SK-N-SH treated with all-trans-retinoic acid at 6 μM for 48 hours (cell line): ENCODE measurements at regions not wholly inside any gene's neighbourhood (a gene's known extent, or its start where the extent isn't known, plus 50 kb on each side); places are given as distances from the start of the nearest gene placed in this dataset.

Source experiments
- ATAC-seq: fragments of 200-7000 bp; cut with Tn5 transposase; 3 replicates; pipeline ENCODE4 v1.9.1; 2020; ENCODE audit warnings: mild to moderate bottlenecking, moderate library complexity
- ARNTL ChIP-seq: fragments of 450-650 bp; formaldehyde crosslinking; IDR thresholded peaks from 2 replicates; pipeline ENCODE4 v1.5.0; 2020; ENCODE audit warnings: low read depth, mild to moderate bottlenecking, moderate library complexity, borderline replicate concordance
- BACH2 ChIP-seq: fragments of 250-450 bp; sonication (Bioruptor Pico); IDR thresholded peaks from 2 replicates; pipeline ENCODE4 v1.9.0; 2021; ENCODE audit warnings: mild to moderate bottlenecking, borderline replicate concordance
- CSDC2 ChIP-seq: fragments of 250-450 bp; sonication (Bioruptor Pico); IDR thresholded peaks from 2 replicates; pipeline ENCODE4 v1.5.0; 2020; ENCODE audit warnings: mild to moderate bottlenecking, moderate library complexity
- ESRRG ChIP-seq: fragments of 250-450 bp; sonication (Bioruptor Pico); IDR thresholded peaks from 2 replicates; pipeline ENCODE4 v1.6.1; 2021; ENCODE audit warnings: mild to moderate bottlenecking
- OSR1 ChIP-seq: fragments of 250-450 bp; sonication (Bioruptor Pico); IDR thresholded peaks from 2 replicates; pipeline ENCODE4 v1.8.0; 2022; ENCODE audit warnings: moderate library complexity, mild to moderate bottlenecking, inconsistent platforms
- PPARA ChIP-seq: fragments of 250-450 bp; sonication (Bioruptor Pico); IDR thresholded peaks from 2 replicates; pipeline ENCODE4 v1.5.0; 2020; ENCODE audit warnings: mild to moderate bottlenecking, borderline replicate concordance
- RARB ChIP-seq: fragments of 250-450 bp; sonication (Bioruptor Pico); IDR thresholded peaks from 2 replicates; pipeline ENCODE4 v1.8.0; 2021; ENCODE audit warnings: mild to moderate bottlenecking, moderate library complexity
- SNAI2 ChIP-seq: fragments of 250-450 bp; sonication (Bioruptor Pico); IDR thresholded peaks from 2 replicates; pipeline ENCODE4 v1.5.0; 2020; ENCODE audit warnings: mild to moderate bottlenecking, moderate library complexity
- TCF4 ChIP-seq: fragments of 250-450 bp; sonication (Bioruptor Pico); IDR thresholded peaks from 2 replicates; pipeline ENCODE4 v1.8.0; 2021; ENCODE audit warnings: mild to moderate bottlenecking, moderate library complexity, borderline replicate concordance
- TOX ChIP-seq: fragments of 250-450 bp; sonication (Bioruptor Pico); IDR thresholded peaks from 2 replicates; pipeline ENCODE4 v1.8.0; 2021; ENCODE audit warnings: mild to moderate bottlenecking, moderate library complexity, borderline replicate concordance
- ZC3H10 ChIP-seq: fragments of 250-450 bp; sonication (Bioruptor Pico); IDR thresholded peaks from 2 replicates; pipeline ENCODE4 v1.5.1; 2021; ENCODE audit warnings: mild to moderate bottlenecking, moderate library complexity
- ZFP3 ChIP-seq: fragments of 250-450 bp; sonication (Bioruptor Pico); IDR thresholded peaks from 2 replicates; pipeline ENCODE4 v1.5.0; 2020; ENCODE audit warnings: mild to moderate bottlenecking, moderate library complexity
- ZFP30 ChIP-seq: fragments of 450-650 bp; formaldehyde crosslinking; IDR thresholded peaks from 2 replicates; pipeline ENCODE4 v1.5.0; 2022; ENCODE audit warnings: mild to moderate bottlenecking, moderate library complexity
- ZNF565 ChIP-seq: fragments of 450-650 bp; formaldehyde crosslinking; conservative IDR thresholded peaks from 2 replicates; pipeline ENCODE4 v1.5.0; 2020; ENCODE audit warnings: low read depth, mild to moderate bottlenecking, moderate library complexity
- ZNF70 ChIP-seq: fragments of 450-650 bp; formaldehyde crosslinking; IDR thresholded peaks from 2 replicates; pipeline ENCODE4 v1.5.0; 2020; ENCODE audit warnings: mild to moderate bottlenecking, moderate library complexity
- ZNF8 ChIP-seq: fragments of 450-650 bp; formaldehyde crosslinking; IDR thresholded peaks from 2 replicates; pipeline ENCODE4 v1.5.0; 2020; ENCODE audit warnings: mild to moderate bottlenecking, moderate library complexity
- TF ChIP-seq, protein P1 (sequence below): fragments of 250-450 bp; sonication (Bioruptor Pico); IDR thresholded peaks from 2 replicates; pipeline ENCODE4 v1.5.1; 2021; ENCODE audit warnings: mild to moderate bottlenecking, moderate library complexity
- TF ChIP-seq, protein P2 (sequence below): fragments of 250-450 bp; sonication (Bioruptor Pico); IDR thresholded peaks from 2 replicates; pipeline ENCODE4 v1.5.0; 2020; ENCODE audit warnings: mild to moderate bottlenecking, moderate library complexity
- TF ChIP-seq, protein P3 (sequence below): fragments of 250-450 bp; sonication (Bioruptor Pico); IDR thresholded peaks from 2 replicates; pipeline ENCODE4 v1.5.1; 2020; ENCODE audit warnings: low read depth, mild to moderate bottlenecking, moderate library complexity

DNA sequence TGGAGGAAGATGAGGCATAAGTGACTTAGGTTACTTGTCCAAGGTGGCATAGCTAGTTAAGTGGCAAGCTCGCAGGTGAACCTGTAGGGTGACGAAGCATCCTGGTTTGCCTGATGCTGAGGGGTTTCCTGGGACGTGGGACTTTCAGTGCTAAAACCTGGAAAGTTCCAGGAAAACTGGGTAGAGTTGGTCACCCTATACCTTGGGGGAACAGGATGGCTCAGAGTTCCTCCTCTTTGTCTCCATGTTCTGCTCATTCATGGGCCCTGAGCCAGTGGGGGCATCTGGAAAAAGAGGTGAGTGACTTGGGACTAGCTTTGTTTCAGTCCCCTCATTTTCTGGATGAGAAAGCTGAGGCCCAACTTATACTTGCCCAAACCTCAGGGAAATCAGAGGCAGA lies 268.0 kb upstream of the N4BP1 start:
- TF ChIP-seq ZC3H10 (no peak), OSR1 (CRISPR knock-in tag) (no peak), ARNTL (no peak), BACH2 (CRISPR knock-in tag) (no peak), SNAI2 (CRISPR knock-in tag) (no peak), ZFP3 (CRISPR knock-in tag) (no peak), RARB (no peak), PPARA (CRISPR knock-in tag) (no peak), CSDC2 (CRISPR knock-in tag) (no peak)
- TF ChIP-seq, protein P1, sequence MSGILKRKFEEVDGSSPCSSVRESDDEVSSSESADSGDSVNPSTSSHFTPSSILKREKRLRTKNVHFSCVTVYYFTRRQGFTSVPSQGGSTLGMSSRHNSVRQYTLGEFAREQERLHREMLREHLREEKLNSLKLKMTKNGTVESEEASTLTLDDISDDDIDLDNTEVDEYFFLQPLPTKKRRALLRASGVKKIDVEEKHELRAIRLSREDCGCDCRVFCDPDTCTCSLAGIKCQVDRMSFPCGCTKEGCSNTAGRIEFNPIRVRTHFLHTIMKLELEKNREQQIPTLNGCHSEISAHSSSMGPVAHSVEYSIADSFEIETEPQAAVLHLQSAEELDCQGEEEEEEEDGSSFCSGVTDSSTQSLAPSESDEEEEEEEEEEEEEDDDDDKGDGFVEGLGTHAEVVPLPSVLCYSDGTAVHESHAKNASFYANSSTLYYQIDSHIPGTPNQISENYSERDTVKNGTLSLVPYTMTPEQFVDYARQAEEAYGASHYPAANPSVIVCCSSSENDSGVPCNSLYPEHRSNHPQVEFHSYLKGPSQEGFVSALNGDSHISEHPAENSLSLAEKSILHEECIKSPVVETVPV (CRISPR knock-in tag) = no peak
- TF ChIP-seq, protein P2, sequence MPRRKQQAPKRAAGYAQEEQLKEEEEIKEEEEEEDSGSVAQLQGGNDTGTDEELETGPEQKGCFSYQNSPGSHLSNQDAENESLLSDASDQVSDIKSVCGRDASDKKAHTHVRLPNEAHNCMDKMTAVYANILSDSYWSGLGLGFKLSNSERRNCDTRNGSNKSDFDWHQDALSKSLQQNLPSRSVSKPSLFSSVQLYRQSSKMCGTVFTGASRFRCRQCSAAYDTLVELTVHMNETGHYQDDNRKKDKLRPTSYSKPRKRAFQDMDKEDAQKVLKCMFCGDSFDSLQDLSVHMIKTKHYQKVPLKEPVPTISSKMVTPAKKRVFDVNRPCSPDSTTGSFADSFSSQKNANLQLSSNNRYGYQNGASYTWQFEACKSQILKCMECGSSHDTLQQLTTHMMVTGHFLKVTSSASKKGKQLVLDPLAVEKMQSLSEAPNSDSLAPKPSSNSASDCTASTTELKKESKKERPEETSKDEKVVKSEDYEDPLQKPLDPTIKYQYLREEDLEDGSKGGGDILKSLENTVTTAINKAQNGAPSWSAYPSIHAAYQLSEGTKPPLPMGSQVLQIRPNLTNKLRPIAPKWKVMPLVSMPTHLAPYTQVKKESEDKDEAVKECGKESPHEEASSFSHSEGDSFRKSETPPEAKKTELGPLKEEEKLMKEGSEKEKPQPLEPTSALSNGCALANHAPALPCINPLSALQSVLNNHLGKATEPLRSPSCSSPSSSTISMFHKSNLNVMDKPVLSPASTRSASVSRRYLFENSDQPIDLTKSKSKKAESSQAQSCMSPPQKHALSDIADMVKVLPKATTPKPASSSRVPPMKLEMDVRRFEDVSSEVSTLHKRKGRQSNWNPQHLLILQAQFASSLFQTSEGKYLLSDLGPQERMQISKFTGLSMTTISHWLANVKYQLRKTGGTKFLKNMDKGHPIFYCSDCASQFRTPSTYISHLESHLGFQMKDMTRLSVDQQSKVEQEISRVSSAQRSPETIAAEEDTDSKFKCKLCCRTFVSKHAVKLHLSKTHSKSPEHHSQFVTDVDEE (CRISPR knock-in tag) = no peak
- ATAC-seq = no peak

DNA sequence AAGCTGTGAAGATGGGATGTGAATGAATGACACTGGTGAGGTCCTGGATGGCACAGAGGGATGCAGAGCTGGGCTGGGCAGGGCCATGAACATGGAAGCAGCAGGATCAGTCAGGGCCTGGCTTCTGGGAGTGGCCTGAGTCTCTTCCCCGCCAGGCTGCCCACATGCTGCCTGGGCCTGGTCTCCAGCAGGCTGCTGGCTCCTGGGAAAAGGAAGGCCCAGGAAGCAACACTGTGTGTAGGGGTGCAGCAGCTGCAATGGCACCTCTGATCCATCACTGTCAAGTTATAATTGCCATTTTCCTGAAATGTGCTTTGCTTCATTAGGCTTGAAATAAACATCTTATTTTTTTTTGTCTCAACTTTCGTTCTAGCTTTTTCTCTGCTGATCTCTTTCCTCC lies 260.2 kb upstream of the N4BP1 start:
- no peak for ATAC-seq
- no peak for TF ChIP-seq ZFP30 (CRISPR knock-in tag)

DNA sequence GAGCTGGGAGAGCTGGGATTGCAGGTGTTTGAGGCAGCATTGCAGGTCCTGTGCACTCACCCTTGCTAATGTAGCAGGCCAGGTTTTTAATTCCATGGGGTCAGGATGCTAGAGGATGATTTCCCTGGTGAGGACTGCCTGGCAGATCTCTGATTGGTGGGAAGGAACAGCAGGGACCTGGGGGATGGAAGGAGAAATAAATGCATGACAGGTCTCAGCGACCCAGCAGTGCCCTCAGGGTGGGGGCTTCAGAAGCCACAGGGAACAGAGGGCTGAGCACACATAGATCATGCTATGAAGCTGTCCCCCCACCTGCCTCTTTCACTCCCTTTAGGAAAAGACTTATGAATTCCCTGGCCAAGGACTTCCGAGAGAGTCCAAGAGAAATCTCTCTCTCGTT lies 255.5 kb upstream of the N4BP1 start:
- no peak for ATAC-seq
- TF ChIP-seq SNAI2 (CRISPR knock-in tag) = no peak
- TF ChIP-seq ZFP3 (CRISPR knock-in tag) = no peak
- TF ChIP-seq ZNF70 (CRISPR knock-in tag) = no peak
- no peak for TF ChIP-seq ZC3H10
- TF ChIP-seq, protein P1 (CRISPR knock-in tag) = no peak
- no peak for TF ChIP-seq ZFP30 (CRISPR knock-in tag)

DNA sequence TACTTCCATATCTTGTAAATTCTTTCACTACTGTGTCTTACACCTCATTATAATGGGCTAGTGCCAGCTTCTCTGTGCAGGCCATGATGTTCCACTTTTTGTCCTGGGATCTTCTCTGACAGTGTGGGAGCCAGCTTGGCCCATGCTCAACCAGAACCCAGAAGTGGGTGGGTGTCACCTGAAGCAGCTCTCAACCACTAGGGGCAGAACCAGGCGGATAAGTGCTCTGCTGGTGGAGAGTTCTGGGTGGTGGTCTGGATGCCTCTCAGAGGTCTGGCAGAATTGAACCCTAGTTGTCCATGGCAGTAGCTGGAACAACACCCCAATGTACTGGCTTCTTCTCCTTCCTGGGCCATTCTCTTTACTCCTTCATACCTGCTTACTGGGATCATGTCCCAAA lies 254.1 kb upstream of the N4BP1 start:
- no peak for TF ChIP-seq TOX (CRISPR knock-in tag)
- no peak for TF ChIP-seq ZC3H10
- no peak for TF ChIP-seq ZFP3 (CRISPR knock-in tag)
- ATAC-seq = no peak

DNA sequence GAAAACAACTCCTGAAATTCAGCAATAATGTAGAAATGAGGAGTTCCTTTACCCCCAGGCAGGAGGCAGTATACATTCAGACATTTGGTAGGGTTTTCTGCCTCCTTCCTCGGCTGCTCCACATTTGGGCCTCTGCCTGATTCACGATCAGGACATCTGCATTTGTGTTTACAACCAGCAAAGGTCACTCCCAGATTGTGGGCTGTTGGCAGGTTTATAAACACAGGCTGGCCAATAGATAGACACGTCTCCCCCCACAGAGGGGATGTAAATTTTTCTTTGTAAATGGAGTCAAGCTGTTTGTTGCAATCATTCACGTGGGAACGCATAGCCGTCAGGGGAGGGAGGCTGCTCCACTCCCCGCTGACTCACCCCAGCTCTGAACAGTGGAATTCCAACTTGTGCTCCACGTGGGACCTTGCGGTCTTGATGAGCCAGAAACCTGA lies 252.1 kb upstream of the N4BP1 start:
- no peak for ATAC-seq
- TF ChIP-seq OSR1 (CRISPR knock-in tag) = no peak
- TF ChIP-seq, protein P3, sequence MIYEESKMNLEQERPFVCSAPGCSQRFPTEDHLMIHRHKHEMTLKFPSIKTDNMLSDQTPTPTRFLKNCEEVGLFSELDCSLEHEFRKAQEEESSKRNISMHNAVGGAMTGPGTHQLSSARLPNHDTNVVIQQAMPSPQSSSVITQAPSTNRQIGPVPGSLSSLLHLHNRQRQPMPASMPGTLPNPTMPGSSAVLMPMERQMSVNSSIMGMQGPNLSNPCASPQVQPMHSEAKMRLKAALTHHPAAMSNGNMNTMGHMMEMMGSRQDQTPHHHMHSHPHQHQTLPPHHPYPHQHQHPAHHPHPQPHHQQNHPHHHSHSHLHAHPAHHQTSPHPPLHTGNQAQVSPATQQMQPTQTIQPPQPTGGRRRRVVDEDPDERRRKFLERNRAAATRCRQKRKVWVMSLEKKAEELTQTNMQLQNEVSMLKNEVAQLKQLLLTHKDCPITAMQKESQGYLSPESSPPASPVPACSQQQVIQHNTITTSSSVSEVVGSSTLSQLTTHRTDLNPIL (CRISPR knock-in tag) = no peak
- TF ChIP-seq TCF4 = no peak
- TF ChIP-seq SNAI2 (CRISPR knock-in tag) = no peak

DNA sequence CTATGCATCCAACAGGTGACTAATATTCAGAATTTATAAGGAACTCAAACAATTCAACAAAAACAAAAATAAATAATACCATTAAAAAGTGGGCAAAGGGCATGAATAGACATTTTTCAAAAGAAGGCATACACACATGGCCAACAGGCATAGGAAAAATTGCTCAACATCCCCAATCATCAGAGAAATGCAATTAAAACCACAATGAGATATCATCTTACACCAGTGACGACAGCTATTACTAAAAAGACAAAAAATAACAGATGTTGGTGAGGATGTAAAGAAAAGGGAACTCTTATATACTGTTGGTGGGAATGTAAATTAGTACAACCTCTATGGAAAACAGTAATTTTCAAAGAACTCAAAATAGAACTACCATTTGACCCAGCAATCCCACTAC lies 250.4 kb upstream of the N4BP1 start:
- ATAC-seq = no peak
- TF ChIP-seq CSDC2 (CRISPR knock-in tag) = no peak
- no peak for TF ChIP-seq ZC3H10
- no peak for TF ChIP-seq TCF4
- no peak for TF ChIP-seq ZNF565 (CRISPR knock-in tag)
- TF ChIP-seq ESRRG (CRISPR knock-in tag) = no peak
- TF ChIP-seq ZNF70 (CRISPR knock-in tag) = no peak
- TF ChIP-seq SNAI2 (CRISPR knock-in tag) = no peak
- TF ChIP-seq ZNF8 (CRISPR knock-in tag) = no peak
- TF ChIP-seq, all 23 proteins: peak for 0
